Keratinocyte (primary cell): ENCODE measurements at regions not wholly inside any gene's neighbourhood (a gene's known extent, or its start where the extent isn't known, plus 50 kb on each side); places are given as distances from the start of the nearest gene placed in this dataset.

Source experiments
- DNase-seq: peaks from one replicate; pipeline ENCODE4 v3.0.0-alpha.2; 2011; ENCODE audit warnings: low read depth, missing footprints, low spot score
- FAIRE-seq: peaks from 2 replicates; lab custom pipeline; 2011; peaks lifted over from hg19 to GRCh38; lab: Jason Lieb, UNC
- H2AFZ ChIP-seq: 2 replicates; pipeline ENCODE4 v1.6.0; 2012; ENCODE audit warnings: low read length, control low read depth, inconsistent platforms; ENCODE audit not compliant: control insufficient read depth
- H3K27ac ChIP-seq: 2 replicates; pipeline ENCODE4 v1.5.1; 2011; ENCODE audit warnings: low read length; ENCODE audit not compliant: control insufficient read depth, insufficient read depth
- H3K27me3 ChIP-seq: 3 replicates; pipeline ENCODE4 v1.6.0; 2011; ENCODE audit warnings: low read length; ENCODE audit not compliant: control insufficient read depth, insufficient read depth; ENCODE audit errors: extremely low read depth
- H3K36me3 ChIP-seq, 2 experiments: 2 replicates in 1 of 2; 3 replicates in 1 of 2; pipeline ENCODE4 v1.5.1; 2011; ENCODE audit warnings: low read length in 2 of 2, mild to moderate bottlenecking in 1 of 2; ENCODE audit not compliant: control insufficient read depth in 2 of 2, insufficient read depth in 2 of 2; ENCODE audit errors: extremely low read depth in 1 of 2
- H3K4me1 ChIP-seq: 3 replicates; pipeline ENCODE4 v1.5.1; 2011; ENCODE audit warnings: low read length; ENCODE audit not compliant: control insufficient read depth, insufficient read depth; ENCODE audit errors: extremely low read depth
- H3K4me2 ChIP-seq: 3 replicates; pipeline ENCODE4 v1.6.0; 2011; ENCODE audit warnings: low read depth, low read length; ENCODE audit not compliant: control insufficient read depth, insufficient read depth; ENCODE audit errors: extremely low read depth
- H3K4me3 ChIP-seq, 3 experiments: fragments of 200-600 bp in 1 of 3; sonication (generic) in 1 of 3; 2 replicates in 2 of 3; 3 replicates in 1 of 3; pipeline ENCODE4 v1.5.1; 2011 to 2016; ENCODE audit warnings: low read length in 3 of 3, mild to moderate bottlenecking in 3 of 3, control low read depth in 2 of 3, inconsistent platforms in 1 of 3, low read depth in 1 of 3, mixed read lengths in 1 of 3, mixed run types in 1 of 3, moderate library complexity in 1 of 3; ENCODE audit not compliant: control insufficient read depth in 2 of 3, insufficient read depth in 2 of 3; ENCODE audit errors: extremely low read depth in 1 of 3
- H3K79me2 ChIP-seq: 2 replicates; pipeline ENCODE4 v1.6.0; 2012; ENCODE audit warnings: low read length; ENCODE audit not compliant: control insufficient read depth, insufficient read depth
- H3K9ac ChIP-seq: 3 replicates; pipeline ENCODE4 v1.6.0; 2011; ENCODE audit warnings: low read length; ENCODE audit not compliant: control insufficient read depth, insufficient read depth; ENCODE audit errors: extremely low read depth
- H3K9me1 ChIP-seq: 3 replicates; pipeline ENCODE4 v1.6.0; 2011; ENCODE audit warnings: low read length; ENCODE audit not compliant: control insufficient read depth, insufficient read depth; ENCODE audit errors: extremely low read depth
- H3K9me3 ChIP-seq: 2 replicates; pipeline ENCODE4 v1.5.1; 2012; ENCODE audit warnings: low read depth, low read length; ENCODE audit not compliant: control insufficient read depth
- H4K20me1 ChIP-seq: 3 replicates; pipeline ENCODE4 v1.6.0; 2011; ENCODE audit warnings: low read length; ENCODE audit not compliant: control insufficient read depth, insufficient read depth; ENCODE audit errors: extremely low read depth
- EZH2 ChIP-seq: IDR thresholded peaks from one replicate; pipeline ENCODE4 v1.6.1; 2012; ENCODE audit warnings: inconsistent platforms, mild to moderate bottlenecking, low read length, moderate library complexity
- dilution Hi-C: fragments of 300-500 bp; cut with MboI; formaldehyde crosslinking; loops from one replicate; pipeline ENCODE4 v1.7.0; 2020; ENCODE audit warnings: low sequenced_read_pairs; ENCODE audit not compliant: extremely low pct_ligation_motif_present
- TF ChIP-seq, protein P1 (sequence below), 3 experiments: IDR thresholded peaks in 1 of 3; conservative IDR thresholded peaks in 1 of 3; optimal IDR thresholded peaks in 1 of 3; 2 replicates in 2 of 3; 3 replicates in 1 of 3; pipeline versions ENCODE3 to v1.5.1; 2011; ENCODE audit warnings: low read length in 3 of 3, mild to moderate bottlenecking in 3 of 3, moderate library complexity in 2 of 3, control low read depth in 1 of 3, inconsistent platforms in 1 of 3; ENCODE audit not compliant: insufficient read depth in 2 of 3; ENCODE audit errors: extremely low read depth in 1 of 3

DNA sequence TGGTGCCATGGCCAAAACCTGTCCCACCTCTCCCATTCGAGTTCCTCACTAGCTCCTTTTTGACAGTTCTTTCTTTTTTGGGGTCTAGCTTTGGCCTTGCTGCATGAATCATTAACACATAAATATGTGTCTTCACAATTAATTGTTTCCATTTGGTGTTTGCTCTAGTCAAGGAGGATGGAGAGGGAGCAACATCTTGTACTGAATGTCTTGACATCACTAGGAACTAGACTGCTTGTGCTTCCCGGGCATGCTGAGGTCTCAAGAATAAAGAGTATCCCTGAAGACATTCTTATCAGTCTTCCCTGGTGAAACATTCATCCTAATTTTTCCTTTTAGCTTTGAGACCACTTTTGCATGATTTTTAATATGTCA lies 77.0 kb upstream of the ESR1 start:
- dilution Hi-C loops: no loop called here
- no peaks in the 10 kb centered on the region for H3K9me3 ChIP-seq
- H2AFZ ChIP-seq: no peak overlapping the region
- FAIRE-seq (no peak), DNase-seq (no peak)
- H3K9ac ChIP-seq: no peak overlapping the region
- no peak overlapping the region for H3K4me2 ChIP-seq
- H3K4me1 ChIP-seq: no peaks in the 10 kb centered on the region
- no peak for TF ChIP-seq EZH2
- TF ChIP-seq, protein P1, sequence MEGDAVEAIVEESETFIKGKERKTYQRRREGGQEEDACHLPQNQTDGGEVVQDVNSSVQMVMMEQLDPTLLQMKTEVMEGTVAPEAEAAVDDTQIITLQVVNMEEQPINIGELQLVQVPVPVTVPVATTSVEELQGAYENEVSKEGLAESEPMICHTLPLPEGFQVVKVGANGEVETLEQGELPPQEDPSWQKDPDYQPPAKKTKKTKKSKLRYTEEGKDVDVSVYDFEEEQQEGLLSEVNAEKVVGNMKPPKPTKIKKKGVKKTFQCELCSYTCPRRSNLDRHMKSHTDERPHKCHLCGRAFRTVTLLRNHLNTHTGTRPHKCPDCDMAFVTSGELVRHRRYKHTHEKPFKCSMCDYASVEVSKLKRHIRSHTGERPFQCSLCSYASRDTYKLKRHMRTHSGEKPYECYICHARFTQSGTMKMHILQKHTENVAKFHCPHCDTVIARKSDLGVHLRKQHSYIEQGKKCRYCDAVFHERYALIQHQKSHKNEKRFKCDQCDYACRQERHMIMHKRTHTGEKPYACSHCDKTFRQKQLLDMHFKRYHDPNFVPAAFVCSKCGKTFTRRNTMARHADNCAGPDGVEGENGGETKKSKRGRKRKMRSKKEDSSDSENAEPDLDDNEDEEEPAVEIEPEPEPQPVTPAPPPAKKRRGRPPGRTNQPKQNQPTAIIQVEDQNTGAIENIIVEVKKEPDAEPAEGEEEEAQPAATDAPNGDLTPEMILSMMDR (optimal IDR thresholded peaks at IDR 0.05 in 1 of 3, IDR thresholded peaks at IDR 0.05 in 1 of 3, conservative IDR thresholded peaks at IDR 0.05 in 1 of 3; ENCODE audit: extremely low read depth in 1 of 3, insufficient read depth in 2 of 3, low read length in 3 of 3): no peak
- H3K27ac ChIP-seq: no peak overlapping the region
- H4K20me1 ChIP-seq: no peaks in the 10 kb centered on the region
- H3K36me3 ChIP-seq: no peaks in the 10 kb centered on the region
- no peaks in the 10 kb centered on the region for H3K9me1 ChIP-seq
- no peaks in the 10 kb centered on the region for H3K27me3 ChIP-seq
- H3K79me2 ChIP-seq: no peaks in the 10 kb centered on the region
- no peak overlapping the region for H3K4me3 ChIP-seq

DNA sequence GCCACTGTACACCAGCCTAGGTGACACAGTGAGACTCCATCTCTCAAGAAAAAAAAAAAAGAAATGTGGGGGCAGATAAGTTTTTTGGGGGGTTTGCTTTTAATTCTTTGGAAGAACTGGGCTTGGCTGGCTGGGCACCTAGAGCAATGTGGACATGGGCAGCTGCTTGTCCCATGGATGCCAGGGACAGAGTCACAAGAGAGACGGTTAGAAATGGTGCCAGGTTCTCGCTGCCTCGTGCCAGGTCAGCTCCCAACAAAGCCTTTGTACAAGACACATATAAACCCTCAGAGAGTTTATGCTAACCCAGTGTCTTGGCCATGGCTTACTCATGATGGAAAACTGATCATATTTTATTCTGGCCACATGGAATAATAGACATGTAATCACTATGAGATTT lies 76.2 kb upstream of the ESR1 start:
- Histone ChIP-seq H3K27me3 (no peaks in the 10 kb centered on the region), H4K20me1 (no peaks in the 10 kb centered on the region), H3K9ac (no peak overlapping the region), H3K4me2 (no peak overlapping the region), H3K4me1 (no peaks in the 10 kb centered on the region), H3K9me3 (no peaks in the 10 kb centered on the region), H3K36me3 (no peaks in the 10 kb centered on the region), H3K27ac (no peak overlapping the region), H3K4me3 (no peak overlapping the region), H3K9me1 (no peaks in the 10 kb centered on the region), H3K79me2 (no peaks in the 10 kb centered on the region), H2AFZ (no peak overlapping the region)
- FAIRE-seq: no peak
- no peak for DNase-seq
- no peak for TF ChIP-seq EZH2
- TF ChIP-seq, protein P1 (optimal IDR thresholded peaks at IDR 0.05 in 1 of 3, IDR thresholded peaks at IDR 0.05 in 1 of 3, conservative IDR thresholded peaks at IDR 0.05 in 1 of 3; ENCODE audit: extremely low read depth in 1 of 3, insufficient read depth in 2 of 3, low read length in 3 of 3): no peak
- dilution Hi-C loops: no loop called here
